ENCODE measurements at regions not wholly inside any gene's neighbourhood (a gene's known extent, or its start where the extent isn't known, plus 50 kb on each side); places are given as distances from the start of the nearest gene placed in this dataset.

GRCh38 chr9:88789785-88790184 is 201.5 kb upstream of the S1PR3 start:
- no peak for DNase-seq

GRCh38 chr9:88791105-88791805 is 200.0 kb upstream of the S1PR3 start:
- no peak for DNase-seq

- DNase-seq: no peak
Observed at GRCh38 chr9:88792502-88792901, 198.8 kb upstream of the S1PR3 start.

- DNase-seq: no peak
Observed at GRCh38 chr9:88794100-88794499, 197.2 kb upstream of the S1PR3 start.

GRCh38 chr9:88796947-88797346 is 194.3 kb upstream of the S1PR3 start:
- no peak for DNase-seq

- DNase-seq: no peak
Observed at GRCh38 chr9:88798476-88798875, 192.8 kb upstream of the S1PR3 start.

- no peak for DNase-seq
Observed at GRCh38 chr9:88799541-88800328, 191.5 kb upstream of the S1PR3 start.

GRCh38 chr9:88800329-88800682 is 191.0 kb upstream of the S1PR3 start:
- DNase-seq: no peak

- DNase-seq: no peak
Observed at GRCh38 chr9:88801214-88801796, 190.0 kb upstream of the S1PR3 start.

GRCh38 chr9:88802533-88802932 is 188.7 kb upstream of the S1PR3 start:
- DNase-seq: no peak

- DNase-seq: peak in 1 of 51 donors; percentile 11
Observed at GRCh38 chr9:88803546-88804253, 187.6 kb upstream of the S1PR3 start.

GRCh38 chr9:88804254-88804596 is 187.0 kb upstream of the S1PR3 start:
- DNase-seq: no peak

- DNase-seq: no peak
Observed at GRCh38 chr9:88805217-88805943, 185.9 kb upstream of the S1PR3 start.

GRCh38 chr9:88807426-88807825 is 183.8 kb upstream of the S1PR3 start:
- no peak for DNase-seq

GRCh38 chr9:88808019-88808656 is 183.1 kb upstream of the S1PR3 start:
- DNase-seq: no peak

GRCh38 chr9:88808761-88809354 is 182.4 kb upstream of the S1PR3 start:
- DNase-seq: no peak

- no peak for DNase-seq
Observed at GRCh38 chr9:88809355-88810161, 181.7 kb upstream of the S1PR3 start.

GRCh38 chr9:88810826-88811225 is 180.4 kb upstream of the S1PR3 start:
- DNase-seq: no peak

GRCh38 chr9:88811511-88811910 is 179.8 kb upstream of the S1PR3 start:
- DNase-seq: no peak

Measured in hypothalamus (tissue), 51 donors.